Type B pancreatic cell (in vitro differentiated cells): ENCODE measurements at regions not wholly inside any gene's neighbourhood (a gene's known extent, or its start where the extent isn't known, plus 50 kb on each side); places are given as distances from the start of the nearest gene placed in this dataset. TPM values are rescaled to one million over a fixed set of nuclear protein-coding genes. Genes with fewer than 3 reads are reported as not detected.

Source experiments
- DNase-seq: peaks from one replicate; pipeline ENCODE4 v3.0.0; 2021; ENCODE audit warnings: mixed read lengths; ENCODE audit not compliant: unreplicated experiment; ENCODE audit errors: extremely low spot score
- H3K27ac Mint-ChIP-seq: 2 replicates; pipeline ENCODE4 v1.8.0; 2021; ENCODE audit warnings: mild to moderate bottlenecking, mixed read lengths
- H3K27me3 Mint-ChIP-seq: 2 replicates; pipeline ENCODE4 v1.8.0; 2021; ENCODE audit warnings: mixed read lengths
- H3K36me3 Mint-ChIP-seq: 2 replicates; pipeline ENCODE4 v1.8.0; 2021; ENCODE audit warnings: mixed read lengths
- H3K4me1 Mint-ChIP-seq: one replicate; pipeline ENCODE4 v1.8.0; 2021; ENCODE audit warnings: mixed read lengths; ENCODE audit not compliant: unreplicated experiment
- H3K4me3 Mint-ChIP-seq: 2 replicates; pipeline ENCODE4 v1.8.0; 2021; ENCODE audit warnings: mild to moderate bottlenecking, mixed read lengths
- H3K9me3 Mint-ChIP-seq: 2 replicates; pipeline ENCODE4 v1.8.0; 2021; ENCODE audit warnings: mixed read lengths
- microRNA-seq: library from miRNA; unstranded; fragments of <30 nt; microRNA quantifications from one replicate; pipeline ENCODE4, GENCODE V29; 2020
- TF ChIP-seq, protein P1 (sequence below): fragments of 200-600 bp; sonication (generic); conservative IDR thresholded peaks from 2 replicates; pipeline ENCODE4 v1.5.0; 2021; ENCODE audit warnings: antibody characterized with exemption, mild to moderate bottlenecking

DNA sequence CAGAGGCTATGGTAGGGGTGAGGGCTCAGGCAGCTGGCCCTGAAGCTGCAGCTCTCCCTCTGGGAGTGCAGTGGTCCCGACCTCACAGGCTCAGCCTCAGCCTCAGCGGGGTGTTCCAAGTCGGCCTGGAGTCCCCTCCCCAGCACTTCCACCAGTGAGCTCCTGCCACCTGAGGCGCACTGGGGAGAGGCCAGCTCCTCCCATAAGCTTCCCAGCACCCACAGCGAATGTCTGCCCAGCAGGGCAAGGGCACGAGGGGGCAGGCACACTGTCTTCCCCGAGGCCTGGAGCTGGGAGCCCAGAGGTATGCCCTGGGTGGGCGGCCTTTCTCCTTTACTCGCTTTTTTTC lies 53.2 kb upstream of the SLCO4A1 start:
- no peak for DNase-seq
- Mint-ChIP-seq H3K4me3 (no peak overlapping the region), H3K27me3 (peaks cover 30% of the 10 kb centered on the region), H3K4me1 (no peaks in the 10 kb centered on the region), H3K27ac (no peak overlapping the region), H3K36me3 (no peaks in the 10 kb centered on the region), H3K9me3 (no peaks in the 10 kb centered on the region)
- TF ChIP-seq, protein P1, sequence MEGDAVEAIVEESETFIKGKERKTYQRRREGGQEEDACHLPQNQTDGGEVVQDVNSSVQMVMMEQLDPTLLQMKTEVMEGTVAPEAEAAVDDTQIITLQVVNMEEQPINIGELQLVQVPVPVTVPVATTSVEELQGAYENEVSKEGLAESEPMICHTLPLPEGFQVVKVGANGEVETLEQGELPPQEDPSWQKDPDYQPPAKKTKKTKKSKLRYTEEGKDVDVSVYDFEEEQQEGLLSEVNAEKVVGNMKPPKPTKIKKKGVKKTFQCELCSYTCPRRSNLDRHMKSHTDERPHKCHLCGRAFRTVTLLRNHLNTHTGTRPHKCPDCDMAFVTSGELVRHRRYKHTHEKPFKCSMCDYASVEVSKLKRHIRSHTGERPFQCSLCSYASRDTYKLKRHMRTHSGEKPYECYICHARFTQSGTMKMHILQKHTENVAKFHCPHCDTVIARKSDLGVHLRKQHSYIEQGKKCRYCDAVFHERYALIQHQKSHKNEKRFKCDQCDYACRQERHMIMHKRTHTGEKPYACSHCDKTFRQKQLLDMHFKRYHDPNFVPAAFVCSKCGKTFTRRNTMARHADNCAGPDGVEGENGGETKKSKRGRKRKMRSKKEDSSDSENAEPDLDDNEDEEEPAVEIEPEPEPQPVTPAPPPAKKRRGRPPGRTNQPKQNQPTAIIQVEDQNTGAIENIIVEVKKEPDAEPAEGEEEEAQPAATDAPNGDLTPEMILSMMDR = no peak

DNA sequence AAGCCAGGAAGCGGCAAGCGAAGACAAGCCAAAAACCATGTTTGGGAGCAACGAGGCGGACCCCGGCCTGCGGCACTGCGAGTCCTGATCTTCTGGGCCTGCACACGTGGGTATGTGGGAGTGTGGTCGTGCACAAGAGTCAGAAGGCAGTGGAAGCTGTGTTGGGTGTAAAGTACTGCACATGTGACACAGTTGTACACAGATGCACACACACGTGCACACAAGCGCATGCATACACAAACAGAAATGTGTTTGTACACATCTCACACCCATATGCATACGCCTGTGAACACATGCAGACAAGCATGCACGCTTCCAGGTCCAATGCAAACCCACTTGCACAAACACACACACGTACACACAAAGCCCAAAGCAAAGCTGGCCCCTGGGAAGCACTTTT lies 52.6 kb upstream of the SLCO4A1 start:
- Mint-ChIP-seq H3K27ac (no peak overlapping the region), H3K27me3 (peaks cover 31% of the 10 kb centered on the region), H3K36me3 (no peaks in the 10 kb centered on the region), H3K9me3 (no peaks in the 10 kb centered on the region), H3K4me1 (no peaks in the 10 kb centered on the region), H3K4me3 (no peak overlapping the region)
- DNase-seq = no peak
- TF ChIP-seq, protein P1 = no peak

DNA sequence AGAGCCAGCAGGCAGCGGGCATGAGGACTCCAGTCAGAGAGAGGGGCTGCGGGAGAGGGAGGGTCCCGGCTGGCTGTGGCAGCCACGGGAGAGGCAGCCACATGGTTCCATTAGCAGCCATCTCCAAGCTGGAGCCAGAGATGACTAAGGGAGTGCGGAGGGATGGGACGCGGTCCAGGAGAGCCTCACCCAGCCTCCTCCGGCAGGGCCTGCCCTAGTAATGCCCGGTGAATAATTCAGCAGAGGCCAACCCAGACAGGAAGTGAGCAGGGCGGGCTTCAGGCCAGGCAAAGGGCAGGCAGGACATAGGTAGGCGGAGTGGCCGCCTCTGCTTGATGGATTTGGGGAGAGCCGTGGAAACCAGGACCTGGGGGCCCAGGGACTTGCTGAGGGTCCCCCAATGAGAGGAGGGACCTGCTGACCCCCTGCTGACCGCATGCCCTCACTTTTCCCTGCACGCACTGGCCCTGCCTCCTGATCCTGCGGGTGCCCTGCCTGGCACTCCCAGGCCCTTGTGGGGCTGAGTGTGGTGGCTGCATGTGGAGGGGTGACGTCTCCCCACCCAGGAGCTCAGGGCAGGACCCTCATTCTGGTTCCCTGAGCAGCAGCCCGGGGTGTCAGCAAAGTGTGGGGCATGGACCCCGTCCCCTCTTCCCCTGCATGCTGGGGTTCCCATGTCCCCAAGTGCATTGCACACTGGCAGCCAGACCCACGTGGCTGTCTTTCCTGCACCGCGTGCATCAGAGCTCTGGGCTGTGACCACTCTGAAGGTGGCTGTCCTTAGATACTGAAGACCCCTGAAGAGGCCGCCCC lies 51.8 kb upstream of the SLCO4A1 start:
- no peak for DNase-seq
- no peak overlapping the region for H3K4me3 Mint-ChIP-seq

DNA sequence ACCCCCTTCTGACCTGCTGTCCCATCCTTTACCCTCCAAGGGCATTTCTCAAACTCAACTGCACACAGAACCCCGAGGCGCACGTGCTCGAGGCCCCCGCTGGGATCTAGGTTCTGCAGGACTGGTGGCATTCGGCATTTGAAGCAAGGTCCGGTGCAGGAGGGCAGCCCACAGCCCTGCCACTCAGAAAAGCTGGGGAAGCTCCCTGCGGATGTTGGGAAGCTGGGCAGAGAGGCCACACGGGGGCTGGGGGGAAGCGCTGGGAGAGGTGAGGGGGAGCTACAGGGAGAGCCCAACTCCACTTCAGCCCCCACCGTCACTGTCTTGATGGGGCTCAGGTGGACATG lies 51.2 kb upstream of the SLCO4A1 start:
- H3K27ac Mint-ChIP-seq = no peak overlapping the region
- no peaks in the 10 kb centered on the region for H3K9me3 Mint-ChIP-seq
- TF ChIP-seq, protein P1 = no peak
- no peaks in the 10 kb centered on the region for H3K4me1 Mint-ChIP-seq
- peaks cover 29% of the 10 kb centered on the region for H3K27me3 Mint-ChIP-seq
- no peak overlapping the region for H3K4me3 Mint-ChIP-seq
- H3K36me3 Mint-ChIP-seq = no peaks in the 10 kb centered on the region
- DNase-seq = no peak

More for the DNA sequence above, 51.8 kb upstream of the SLCO4A1 start:
- Mint-ChIP-seq H3K27ac (no peak overlapping the region), H3K9me3 (no peaks in the 10 kb centered on the region), H3K36me3 (no peaks in the 10 kb centered on the region), H3K27me3 (peaks cover 33% of the 10 kb centered on the region), H3K4me1 (no peaks in the 10 kb centered on the region)
- TF ChIP-seq, protein P1 = no peak

DNA sequence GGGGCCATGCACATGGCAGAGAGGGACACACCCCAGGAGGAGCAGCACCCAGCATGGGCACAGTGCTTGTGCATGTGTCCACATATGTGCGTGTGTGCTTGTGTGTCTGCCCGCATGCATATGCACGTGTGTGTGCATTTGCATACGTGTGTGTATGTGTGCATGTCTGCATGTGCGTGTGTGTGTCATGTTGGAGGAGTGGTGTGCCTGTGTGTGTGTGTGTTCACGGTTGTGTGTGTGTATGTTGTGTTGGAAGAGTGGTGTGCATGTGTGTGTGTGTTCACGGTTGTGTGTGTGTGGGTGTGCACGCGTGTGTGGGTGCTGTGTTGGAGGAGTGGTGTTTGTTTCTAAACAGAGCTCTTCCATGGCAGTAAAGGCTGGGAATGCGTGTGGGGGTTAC lies 50.7 kb upstream of the SLCO4A1 start:
- Mint-ChIP-seq H3K27me3 (peaks cover 30% of the 10 kb centered on the region), H3K4me1 (no peaks in the 10 kb centered on the region), H3K36me3 (no peaks in the 10 kb centered on the region), H3K4me3 (no peak overlapping the region), H3K9me3 (no peaks in the 10 kb centered on the region), H3K27ac (no peak overlapping the region)
- TF ChIP-seq, protein P1 = no peak
- no peak for DNase-seq

Small RNA genes in the stretch of these regions (microRNA-seq; reads per million reads assigned to microRNA genes)
- gene MIR1-1 (not detected), gene MIR133A2 (not detected)
